ENCODE measurements at regions not wholly inside any gene's neighbourhood (a gene's known extent, or its start where the extent isn't known, plus 50 kb on each side); places are given as distances from the start of the nearest gene placed in this dataset.
A peak's percentile ranks its signal among the peaks of the same experiment; 100 is the strongest.

- Histone ChIP-seq H3K36me3 (ENCODE audit: control insufficient read depth, insufficient read depth, low read length) (no peaks in the 10 kb centered on the region), H3K27ac (ENCODE audit: low read depth, low read length) (no peak overlapping the region), H3K4me1 (ENCODE audit: control insufficient read depth, insufficient read depth, low read length) (peaks cover 6% of the 10 kb centered on the region; the same call in 1 of the 2 replicates), H3K4me3 (ENCODE audit: low read depth, low read length) (no peak overlapping the region), H3K27me3 (ENCODE audit: control insufficient read depth, insufficient read depth, low read length) (no peaks in the 10 kb centered on the region), H3K9ac (ENCODE audit: low read depth, low read length) (no peak overlapping the region), H3K9me3 (ENCODE audit: control insufficient read depth, insufficient read depth, low read length) (no peaks in the 10 kb centered on the region)
Measured at GRCh38 chr16:9219813-9220212, 128.4 kb downstream of the HAPSTR1 start.

GRCh38 chr16:9225527-9226316 lies 134.3 kb downstream of the HAPSTR1 start:
- H3K4me3 ChIP-seq (ENCODE audit: low read depth, low read length) = no peak overlapping the region
- no peaks in the 10 kb centered on the region for H3K4me1 ChIP-seq (ENCODE audit: control insufficient read depth, insufficient read depth, low read length)
- no peaks in the 10 kb centered on the region for H3K9me3 ChIP-seq (ENCODE audit: control insufficient read depth, insufficient read depth, low read length)
- H3K9ac ChIP-seq (ENCODE audit: low read depth, low read length) = no peak overlapping the region
- no peak overlapping the region for H3K27ac ChIP-seq (ENCODE audit: low read depth, low read length)
- no peaks in the 10 kb centered on the region for H3K36me3 ChIP-seq (ENCODE audit: control insufficient read depth, insufficient read depth, low read length)
- H3K27me3 ChIP-seq (ENCODE audit: control insufficient read depth, insufficient read depth, low read length) = no peaks in the 10 kb centered on the region

- H3K9me3 ChIP-seq (ENCODE audit: control insufficient read depth, insufficient read depth, low read length) = no peaks in the 10 kb centered on the region
- no peaks in the 10 kb centered on the region for H3K36me3 ChIP-seq (ENCODE audit: control insufficient read depth, insufficient read depth, low read length)
- H3K4me3 ChIP-seq (ENCODE audit: low read depth, low read length) = no peak overlapping the region
- H3K4me1 ChIP-seq (ENCODE audit: control insufficient read depth, insufficient read depth, low read length) = peaks cover 3% of the 10 kb centered on the region; the same call in 1 of the 2 replicates
- H3K9ac ChIP-seq (ENCODE audit: low read depth, low read length) = no peak overlapping the region
- no peak overlapping the region for H3K27ac ChIP-seq (ENCODE audit: low read depth, low read length)
- no peaks in the 10 kb centered on the region for H3K27me3 ChIP-seq (ENCODE audit: control insufficient read depth, insufficient read depth, low read length)
Measured at GRCh38 chr16:9226924-9227323, 135.5 kb downstream of the HAPSTR1 start.

GRCh38 chr16:9231039-9231438 lies 139.6 kb downstream of the HAPSTR1 start:
- Histone ChIP-seq H3K4me1 (ENCODE audit: control insufficient read depth, insufficient read depth, low read length) (peaks cover 10% of the 10 kb centered on the region; the same call in 1 of the 2 replicates), H3K9me3 (ENCODE audit: control insufficient read depth, insufficient read depth, low read length) (no peaks in the 10 kb centered on the region), H3K27ac (ENCODE audit: low read depth, low read length) (no peak overlapping the region), H3K36me3 (ENCODE audit: control insufficient read depth, insufficient read depth, low read length) (no peaks in the 10 kb centered on the region), H3K4me3 (ENCODE audit: low read depth, low read length) (no peak overlapping the region), H3K27me3 (ENCODE audit: control insufficient read depth, insufficient read depth, low read length) (no peaks in the 10 kb centered on the region), H3K9ac (ENCODE audit: low read depth, low read length) (no peak overlapping the region)

DNA sequence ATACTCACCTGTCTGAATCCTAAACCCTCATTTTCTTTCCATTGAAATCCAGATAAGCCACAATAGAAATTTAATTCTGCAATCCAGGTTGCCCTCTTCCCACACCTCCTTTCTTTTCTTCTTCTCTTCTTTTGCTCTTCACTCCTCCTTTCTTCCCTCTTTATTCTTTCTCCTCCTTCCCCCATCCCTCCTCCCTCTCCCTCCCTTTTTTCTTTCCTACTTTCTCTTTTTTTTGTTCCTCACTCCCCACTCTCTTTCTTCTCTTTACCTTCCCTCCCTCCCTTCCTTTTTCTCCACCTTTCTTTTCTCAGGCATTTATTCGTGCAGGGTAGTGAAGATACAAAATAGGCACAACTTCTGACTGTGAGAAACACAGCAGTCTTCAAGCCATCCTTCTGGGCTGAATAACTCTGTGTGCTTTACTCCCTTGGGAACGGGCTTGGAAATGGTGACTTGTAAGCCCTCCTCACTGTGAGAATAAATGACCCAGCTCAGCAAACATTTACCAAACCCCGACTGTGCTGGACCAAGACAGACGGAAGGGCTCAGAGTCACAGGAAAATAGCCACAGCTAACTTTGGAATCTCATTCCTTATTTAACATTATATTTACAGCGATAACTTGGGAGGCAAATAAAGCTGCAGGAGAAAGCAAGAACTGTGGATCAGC lies 140.8 kb downstream of the HAPSTR1 start:
- Histone ChIP-seq H3K9me3 (ENCODE audit: control insufficient read depth, insufficient read depth, low read length) (no peaks in the 10 kb centered on the region), H3K27ac (ENCODE audit: low read depth, low read length) (peak overlapping the region; percentile 16), H3K27me3 (ENCODE audit: control insufficient read depth, insufficient read depth, low read length) (no peaks in the 10 kb centered on the region), H3K36me3 (ENCODE audit: control insufficient read depth, insufficient read depth, low read length) (no peaks in the 10 kb centered on the region), H3K4me1 (ENCODE audit: control insufficient read depth, insufficient read depth, low read length) (peaks cover 10% of the 10 kb centered on the region; the same call in 1 of the 2 replicates), H3K4me3 (ENCODE audit: low read depth, low read length) (no peak overlapping the region), H3K9ac (ENCODE audit: low read depth, low read length) (no peak overlapping the region; the same call in 1 of the 2 replicates)

- H3K27ac ChIP-seq (ENCODE audit: low read depth, low read length) = no peak overlapping the region
Measured at GRCh38 chr16:9235867-9236266, 144.4 kb downstream of the HAPSTR1 start.

GRCh38 chr16:9236319-9236718 lies 144.9 kb downstream of the HAPSTR1 start:
- no peak overlapping the region for H3K27ac ChIP-seq (ENCODE audit: low read depth, low read length)
- no peak overlapping the region for H3K9ac ChIP-seq (ENCODE audit: low read depth, low read length)
- H3K36me3 ChIP-seq (ENCODE audit: control insufficient read depth, insufficient read depth, low read length) = no peaks in the 10 kb centered on the region
- H3K27me3 ChIP-seq (ENCODE audit: control insufficient read depth, insufficient read depth, low read length) = no peaks in the 10 kb centered on the region
- H3K4me1 ChIP-seq (ENCODE audit: control insufficient read depth, insufficient read depth, low read length) = peaks cover 10% of the 10 kb centered on the region; the same call in 1 of the 2 replicates
- no peaks in the 10 kb centered on the region for H3K9me3 ChIP-seq (ENCODE audit: control insufficient read depth, insufficient read depth, low read length)
- H3K4me3 ChIP-seq (ENCODE audit: low read depth, low read length) = no peak overlapping the region

More at GRCh38 chr16:9235867-9236266, 144.4 kb downstream of the HAPSTR1 start:
- no peak overlapping the region for H3K9ac ChIP-seq (ENCODE audit: low read depth, low read length)
- peaks cover 10% of the 10 kb centered on the region; the same call in 1 of the 2 replicates for H3K4me1 ChIP-seq (ENCODE audit: control insufficient read depth, insufficient read depth, low read length)
- H3K27me3 ChIP-seq (ENCODE audit: control insufficient read depth, insufficient read depth, low read length) = no peaks in the 10 kb centered on the region
- no peaks in the 10 kb centered on the region for H3K36me3 ChIP-seq (ENCODE audit: control insufficient read depth, insufficient read depth, low read length)
- no peak overlapping the region for H3K4me3 ChIP-seq (ENCODE audit: low read depth, low read length)
- no peaks in the 10 kb centered on the region for H3K9me3 ChIP-seq (ENCODE audit: control insufficient read depth, insufficient read depth, low read length)

GRCh38 chr16:9238346-9238745 lies 146.9 kb downstream of the HAPSTR1 start:
- no peaks in the 10 kb centered on the region for H3K27me3 ChIP-seq (ENCODE audit: control insufficient read depth, insufficient read depth, low read length)
- no peak overlapping the region for H3K27ac ChIP-seq (ENCODE audit: low read depth, low read length)
- no peak overlapping the region for H3K4me3 ChIP-seq (ENCODE audit: low read depth, low read length)
- no peaks in the 10 kb centered on the region for H3K4me1 ChIP-seq (ENCODE audit: control insufficient read depth, insufficient read depth, low read length)
- no peaks in the 10 kb centered on the region for H3K9me3 ChIP-seq (ENCODE audit: control insufficient read depth, insufficient read depth, low read length)
- H3K36me3 ChIP-seq (ENCODE audit: control insufficient read depth, insufficient read depth, low read length) = no peaks in the 10 kb centered on the region
- H3K9ac ChIP-seq (ENCODE audit: low read depth, low read length) = no peak overlapping the region

GRCh38 chr16:9241177-9241576 lies 149.7 kb downstream of the HAPSTR1 start:
- H3K9me3 ChIP-seq (ENCODE audit: control insufficient read depth, insufficient read depth, low read length) = no peaks in the 10 kb centered on the region
- no peak overlapping the region for H3K4me3 ChIP-seq (ENCODE audit: low read depth, low read length)
- H3K36me3 ChIP-seq (ENCODE audit: control insufficient read depth, insufficient read depth, low read length) = no peaks in the 10 kb centered on the region
- no peak overlapping the region for H3K27ac ChIP-seq (ENCODE audit: low read depth, low read length)
- H3K4me1 ChIP-seq (ENCODE audit: control insufficient read depth, insufficient read depth, low read length) = no peaks in the 10 kb centered on the region
- no peaks in the 10 kb centered on the region for H3K27me3 ChIP-seq (ENCODE audit: control insufficient read depth, insufficient read depth, low read length)
- H3K9ac ChIP-seq (ENCODE audit: low read depth, low read length) = no peak overlapping the region

DNA sequence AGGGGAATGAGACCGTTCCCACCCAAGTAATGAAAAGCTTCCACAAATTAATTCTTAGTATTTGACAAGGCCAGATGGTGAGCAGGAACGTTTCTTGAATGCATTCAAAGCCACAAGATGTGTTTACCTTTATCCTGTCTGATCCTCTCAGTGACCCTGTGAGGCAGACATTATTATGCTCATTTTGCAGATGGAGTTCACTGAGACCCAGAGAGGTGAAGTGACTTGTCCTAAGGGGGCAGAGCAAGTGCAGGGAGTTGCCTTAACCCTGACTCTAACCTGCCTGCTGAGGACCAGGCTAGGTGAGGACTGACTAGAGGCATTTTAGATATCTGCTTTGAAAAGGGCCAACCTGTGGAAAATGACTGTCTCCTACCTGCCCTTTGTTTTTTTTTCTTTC lies 156.7 kb downstream of the HAPSTR1 start:
- H3K27ac ChIP-seq (ENCODE audit: low read depth, low read length) = no peak overlapping the region
- H3K27me3 ChIP-seq (ENCODE audit: control insufficient read depth, insufficient read depth, low read length) = no peaks in the 10 kb centered on the region
- no peaks in the 10 kb centered on the region for H3K9me3 ChIP-seq (ENCODE audit: control insufficient read depth, insufficient read depth, low read length)
- no peaks in the 10 kb centered on the region for H3K36me3 ChIP-seq (ENCODE audit: control insufficient read depth, insufficient read depth, low read length)
- no peak overlapping the region for H3K9ac ChIP-seq (ENCODE audit: low read depth, low read length)
- H3K4me1 ChIP-seq (ENCODE audit: control insufficient read depth, insufficient read depth, low read length) = no peaks in the 10 kb centered on the region; the same call in 1 of the 2 replicates
- H3K4me3 ChIP-seq (ENCODE audit: low read depth, low read length) = no peak overlapping the region

DNA sequence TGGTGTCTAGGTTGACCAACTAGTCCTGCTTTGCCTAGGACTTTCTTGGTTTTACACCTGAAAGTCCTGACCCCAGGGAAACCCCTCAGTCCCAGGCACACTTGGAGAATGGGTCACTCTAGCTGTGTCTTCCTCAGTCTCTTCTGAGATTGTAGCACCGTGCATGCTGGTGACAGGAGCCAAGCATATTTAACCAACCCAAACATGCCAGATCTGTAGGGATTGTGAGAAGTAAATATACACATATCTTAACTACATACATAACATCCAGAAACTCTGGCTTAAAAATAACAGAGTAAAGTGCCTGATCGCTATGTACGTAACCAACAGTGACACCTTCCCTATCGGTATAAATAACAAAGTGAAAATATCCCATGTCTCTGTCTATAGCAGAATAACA lies 158.1 kb downstream of the HAPSTR1 start:
- no peaks in the 10 kb centered on the region; the same call in 1 of the 2 replicates for H3K4me1 ChIP-seq (ENCODE audit: control insufficient read depth, insufficient read depth, low read length)
- H3K27ac ChIP-seq (ENCODE audit: low read depth, low read length) = no peak overlapping the region
- no peaks in the 10 kb centered on the region for H3K9me3 ChIP-seq (ENCODE audit: control insufficient read depth, insufficient read depth, low read length)
- H3K4me3 ChIP-seq (ENCODE audit: low read depth, low read length) = no peak overlapping the region
- no peaks in the 10 kb centered on the region for H3K27me3 ChIP-seq (ENCODE audit: control insufficient read depth, insufficient read depth, low read length)
- no peaks in the 10 kb centered on the region for H3K36me3 ChIP-seq (ENCODE audit: control insufficient read depth, insufficient read depth, low read length)
- no peak overlapping the region for H3K9ac ChIP-seq (ENCODE audit: low read depth, low read length)
